K562 (cell line): ENCODE measurements at regions not wholly inside any gene's neighbourhood (a gene's known extent, or its start where the extent isn't known, plus 50 kb on each side); places are given as distances from the start of the nearest gene placed in this dataset.

Source experiments
- ATAC-seq: fragments of 200-7000 bp; cut with Tn5 transposase; 3 replicates; pipeline ENCODE4 v1.9.1; 2020; ENCODE audit warnings: moderate library complexity
- BruUV-seq: library from RNA; stranded (reverse); fragments of 400-500 nt; replicated peaks from 2 replicates; lab custom pipeline; 2021; lab: Mats Ljungman, UMichigan
- CTCF ChIA-PET: fragments of 300-600 bp; formaldehyde crosslinking; extraction: SDS; loops from one replicate; lab custom pipeline; 2021; ENCODE audit warnings: low intra/inter-chr PET ratio; lab: Yijun Ruan, JAX
- POLR2A ChIA-PET: fragments of 300-600, 350-650 bp; sonication (Branson Sonifier 250); formaldehyde crosslinking; extraction: SDS; loops from one replicate; lab custom pipeline; 2021; ENCODE audit warnings: antibody characterized with exemption, inconsistent platforms; lab: Yijun Ruan, JAX
- DNase-seq, 4 experiments: peaks; one replicate each; pipeline versions ENCODE4 v3.0.0 to v3.0.0-alpha.2; 2011 to 2018; ENCODE audit warnings: low spot score in 3 of 4, mixed read lengths in 3 of 4; ENCODE audit errors: extremely low read depth in 1 of 4
- FAIRE-seq: peaks from 2 replicates; lab custom pipeline; 2011; peaks lifted over from hg19 to GRCh38; lab: Jason Lieb, UNC
- H2AFZ ChIP-seq: 2 replicates; pipeline ENCODE4 v1.6.0; 2011; ENCODE audit warnings: low read depth, low read length, control low read depth, inconsistent platforms
- H3K27ac ChIP-seq: fragments of 200-600 bp; 3 replicates; pipeline ENCODE4 v1.8.0; 2011; ENCODE audit warnings: low read depth, mild to moderate bottlenecking, control low read depth, inconsistent platforms, low read length, moderate library complexity, mixed read lengths; ENCODE audit errors: extremely low read depth
- H3K27me3 ChIP-seq, 2 experiments: fragments of 300-600 bp in 1 of 2; 2 replicates in 1 of 2; 3 replicates in 1 of 2; pipeline versions ENCODE4 v1.6.0 to v1.8.0; 2011; ENCODE audit warnings: inconsistent platforms in 2 of 2, low read length in 2 of 2, mild to moderate bottlenecking in 1 of 2, mixed read lengths in 1 of 2, moderate library complexity in 1 of 2; ENCODE audit not compliant: control insufficient read depth in 2 of 2, insufficient read depth in 2 of 2
- H3K36me3 ChIP-seq: fragments of 300-600 bp; 3 replicates; pipeline ENCODE4 v1.8.0; 2011; ENCODE audit warnings: mild to moderate bottlenecking, low read length, inconsistent platforms; ENCODE audit not compliant: control insufficient read depth, insufficient read depth
- H3K4me1 ChIP-seq, 2 experiments: fragments of 200-600 bp in 1 of 2; replicated peaks in 1 of 2; 2 replicates in 1 of 2; 3 replicates in 1 of 2; pipeline versions ENCODE4 v1.5.1 to v1.8.0; 2011; ENCODE audit warnings: inconsistent platforms in 2 of 2, low read length in 2 of 2, mild to moderate bottlenecking in 1 of 2, mixed read lengths in 1 of 2, moderate library complexity in 1 of 2; ENCODE audit not compliant: control insufficient read depth in 2 of 2, insufficient read depth in 2 of 2
- H3K4me2 ChIP-seq: 2 replicates; pipeline ENCODE4 v1.6.1; 2011; ENCODE audit warnings: low read length, control low read depth, inconsistent platforms, mixed read lengths; ENCODE audit not compliant: insufficient read depth
- H3K4me3 ChIP-seq: fragments of 200-600 bp; sonication (generic), shearing (Covaris generic); 2 replicates; pipeline ENCODE4 v1.5.1; 2016; ENCODE audit warnings: control low read depth, inconsistent platforms
- H3K79me2 ChIP-seq: fragments of 200-600 bp; 3 replicates; pipeline ENCODE4 v1.8.0; 2011; ENCODE audit warnings: low read length, inconsistent platforms; ENCODE audit not compliant: control insufficient read depth, insufficient read depth
- H3K9ac ChIP-seq, 2 experiments: 2 replicates each; pipeline versions ENCODE4 v1.6.0 to v1.6.1; 2011; ENCODE audit warnings: low read depth in 2 of 2, low read length in 2 of 2, control low read depth in 1 of 2, inconsistent platforms in 1 of 2, mild to moderate bottlenecking in 1 of 2, mixed read lengths in 1 of 2; ENCODE audit not compliant: insufficient read depth in 1 of 2
- H3K9me1 ChIP-seq: one replicate; pipeline ENCODE4 v1.6.0; 2011; ENCODE audit warnings: inconsistent platforms, mild to moderate bottlenecking, low read length, moderate library complexity; ENCODE audit not compliant: control insufficient read depth, insufficient read depth
- H3K9me3 ChIP-seq: replicated peaks from 2 replicates; pipeline ENCODE4 v1.5.1; 2011; ENCODE audit warnings: low read depth, low read length, inconsistent platforms; ENCODE audit not compliant: control insufficient read depth, insufficient read depth
- H4K20me1 ChIP-seq: replicated peaks from 2 replicates; pipeline ENCODE4 v1.6.1; 2011; ENCODE audit warnings: low read length, inconsistent platforms, mixed read lengths; ENCODE audit not compliant: control insufficient read depth, insufficient read depth
- CCAR2 ChIP-seq: fragments of 200-400 bp; formaldehyde crosslinking; IDR thresholded peaks from 2 replicates; pipeline ENCODE4 v1.6.1; 2017; ENCODE audit warnings: mild to moderate bottlenecking, low read depth, low read length
- FOXA3 ChIP-seq, 2 experiments: fragments of 450-650 bp in 1 of 2; sonication (generic) in 1 of 2; formaldehyde crosslinking; IDR thresholded peaks in 1 of 2; conservative IDR thresholded peaks in 1 of 2; 2 replicates each; pipeline versions ENCODE4 v1.4.0 to v1.8.0; 2020 to 2022; ENCODE audit warnings: mild to moderate bottlenecking in 2 of 2, missing genetic modification reagents in 1 of 2
- KLF13 ChIP-seq: fragments of 450-650 bp; IDR thresholded peaks from 2 replicates; pipeline ENCODE4 v1.6.1; 2016; ENCODE audit warnings: missing genetic modification characterization, low read depth, mild to moderate bottlenecking, missing compliant biosample characterization, moderate library complexity, borderline replicate concordance
- MAZ ChIP-seq, 2 experiments: fragments of 450-650 bp in 1 of 2; sonication (generic) in 1 of 2; formaldehyde crosslinking; IDR thresholded peaks in 1 of 2; conservative IDR thresholded peaks in 1 of 2; 2 replicates each; pipeline versions ENCODE4 v1.4.0 to v1.5.0; 2020; ENCODE audit warnings: mild to moderate bottlenecking in 1 of 2, missing genetic modification reagents in 1 of 2
- NFE2 ChIP-seq: IDR thresholded peaks from 2 replicates; pipeline ENCODE4 v1.6.1; 2014; ENCODE audit warnings: antibody characterized with exemption, low read depth
- PHF20 ChIP-seq: fragments of 450-650 bp; IDR thresholded peaks from 2 replicates; pipeline ENCODE4 v1.6.1; 2018; ENCODE audit not compliant: partially characterized antibody
- PPARD ChIP-seq: fragments of 250-450 bp; sonication (Bioruptor Pico); IDR thresholded peaks from 2 replicates; pipeline ENCODE4 v1.8.0; 2022; ENCODE audit warnings: inconsistent platforms, mild to moderate bottlenecking, moderate library complexity
- PTRF ChIP-seq: fragments of 450-650 bp; IDR thresholded peaks from 2 replicates; pipeline ENCODE4 v1.6.1; 2016; ENCODE audit warnings: mild to moderate bottlenecking, missing genetic modification characterization, missing compliant biosample characterization
- SRSF1 ChIP-seq: fragments of 200-400 bp; formaldehyde crosslinking; IDR thresholded peaks from 2 replicates; pipeline ENCODE4 v1.6.1; 2017; ENCODE audit warnings: mild to moderate bottlenecking, low read depth, low read length, moderate library complexity
- ZBTB17 ChIP-seq: fragments of 450-650 bp; formaldehyde crosslinking; IDR thresholded peaks from 2 replicates; pipeline ENCODE4 v1.4.0; 2020; ENCODE audit warnings: mild to moderate bottlenecking
- ZNF124 ChIP-seq: sonication (generic); formaldehyde crosslinking; IDR thresholded peaks from 2 replicates; pipeline ENCODE4 v1.8.1; 2022; ENCODE audit warnings: missing genetic modification reagents
- WGBS: fragments of 100-300 bp; shearing (Covaris generic); methylation state at CpG from one replicate; pipeline ENCODE4 v1.1.6; 2016; ENCODE audit warnings: low coverage, mixed read lengths; ENCODE audit not compliant: insufficient coverage; ENCODE audit errors: missing lambda C conversion rate; 5-methylcytosine and 5-hydroxymethylcytosine counted together
- in situ Hi-C: fragments of 300-500 bp; cut with MboI; formaldehyde crosslinking; loops from 4 replicates; pipeline ENCODE4 v1.15.0; 2018; ENCODE audit warnings: inconsistent platforms, mixed read lengths
- intact Hi-C: fragments of 100-400 bp; cut with micrococcal nuclease; formaldehyde crosslinking; loops from 2 replicates; pipeline ENCODE4 v1.14.2; 2022
- TF ChIP-seq, protein P1 (sequence below): fragments of 450-650 bp; formaldehyde crosslinking; conservative IDR thresholded peaks from 2 replicates; pipeline ENCODE4 v1.4.0; 2022; ENCODE audit warnings: mild to moderate bottlenecking, missing genetic modification characterization
- TF ChIP-seq, protein P2 (sequence below), 2 experiments: fragments of 450-650 bp in 1 of 2; sonication (generic) in 1 of 2; formaldehyde crosslinking in 1 of 2; IDR thresholded peaks in 1 of 2; conservative IDR thresholded peaks in 1 of 2; 2 replicates each; pipeline versions ENCODE4 v1.6.1 to v1.8.1; 2016 to 2023; ENCODE audit warnings: mild to moderate bottlenecking in 2 of 2, moderate library complexity in 2 of 2, inconsistent platforms in 1 of 2, missing genetic modification reagents in 1 of 2
- TF ChIP-seq, protein P3 (sequence below): IDR thresholded peaks from 3 replicates; pipeline ENCODE4 v1.6.1; 2011; ENCODE audit warnings: borderline replicate concordance, mild to moderate bottlenecking, moderate library complexity; ENCODE audit not compliant: insufficient read length; ENCODE audit errors: extremely low read depth

DNA sequence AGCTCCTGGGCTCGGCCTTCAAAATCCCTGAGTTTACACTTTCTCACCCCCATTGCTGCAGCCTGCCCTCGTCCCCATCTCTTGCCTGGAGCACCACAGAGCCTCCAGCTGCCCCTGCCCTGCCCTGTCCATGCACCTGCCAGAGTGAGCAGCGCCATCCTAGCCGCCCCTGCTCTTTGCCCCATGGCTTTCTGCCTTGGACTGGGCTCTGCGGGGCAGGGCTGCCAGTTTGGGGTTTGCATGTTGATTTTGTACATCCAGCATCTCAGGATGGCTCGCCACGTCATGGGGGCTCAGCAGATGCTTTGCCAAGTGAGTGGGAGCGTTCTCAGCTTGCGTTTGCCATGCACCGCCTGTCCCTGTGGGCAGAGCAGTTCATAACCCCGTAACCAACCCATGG, 67.1 kb upstream of the HGFAC start:
- peaks cover 28% of the 10 kb centered on the region for H4K20me1 ChIP-seq
- H3K4me2 ChIP-seq, result no peak overlapping the region
- H3K9ac ChIP-seq, result no peak overlapping the region; a peak in 1 of 4 replicates
- H3K4me3 ChIP-seq, result no peak overlapping the region
- peaks cover 28 to 50% of the 10 kb centered on the region in 2 experiments; a peak in 4 of 5 replicates for H3K27me3 ChIP-seq
- FAIRE-seq, result no peak
- no peaks in the 10 kb centered on the region for H3K36me3 ChIP-seq
- intact Hi-C loops, result no loop called here
- no TSS peak for BruUV-seq
- no peaks in the 10 kb centered on the region for H3K9me3 ChIP-seq
- no peak overlapping the region for H3K27ac ChIP-seq
- H2AFZ ChIP-seq, result no peak overlapping the region
- in situ Hi-C loops, result no loop called here
- H3K9me1 ChIP-seq, result no peaks in the 10 kb centered on the region
- DNase-seq, result no peak
- CTCF ChIA-PET, result no interaction called here
- H3K79me2 ChIP-seq, result no peaks in the 10 kb centered on the region
- no peak for ATAC-seq
- H3K4me1 ChIP-seq, result peaks cover 0 to 22% of the 10 kb centered on the region in 2 experiments; a peak in 2 of 5 replicates
- WGBS, result 11% methylated on average over 11 of the region's 11 CpGs
- POLR2A ChIA-PET, result interaction anchor here (0.7 to 1.4 kb wide), 2 partner anchors 10 to 1026 kb away, joined by 3 to 4 read pairs; no protein-coding TSS in a partner anchor
- no peak for TF ChIP-seq MAZ (CRISPR knock-in tag; conservative IDR thresholded peaks at IDR 0.05 in 1 of 2, IDR thresholded peaks at IDR 0.05 in 1 of 2)
- no peak for TF ChIP-seq PTRF (tag)
- TF ChIP-seq NFE2, result no peak
- no peak for TF ChIP-seq ZNF124 (CRISPR knock-in tag)
- TF ChIP-seq SRSF1, result no peak
- TF ChIP-seq FOXA3 (CRISPR knock-in tag; conservative IDR thresholded peaks at IDR 0.05 in 1 of 2, IDR thresholded peaks at IDR 0.05 in 1 of 2), result no peak
- TF ChIP-seq, protein P1, sequence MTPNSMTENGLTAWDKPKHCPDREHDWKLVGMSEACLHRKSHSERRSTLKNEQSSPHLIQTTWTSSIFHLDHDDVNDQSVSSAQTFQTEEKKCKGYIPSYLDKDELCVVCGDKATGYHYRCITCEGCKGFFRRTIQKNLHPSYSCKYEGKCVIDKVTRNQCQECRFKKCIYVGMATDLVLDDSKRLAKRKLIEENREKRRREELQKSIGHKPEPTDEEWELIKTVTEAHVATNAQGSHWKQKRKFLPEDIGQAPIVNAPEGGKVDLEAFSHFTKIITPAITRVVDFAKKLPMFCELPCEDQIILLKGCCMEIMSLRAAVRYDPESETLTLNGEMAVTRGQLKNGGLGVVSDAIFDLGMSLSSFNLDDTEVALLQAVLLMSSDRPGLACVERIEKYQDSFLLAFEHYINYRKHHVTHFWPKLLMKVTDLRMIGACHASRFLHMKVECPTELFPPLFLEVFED (CRISPR knock-in tag), result no peak
- TF ChIP-seq CCAR2, result no peak
- TF ChIP-seq, protein P2, sequence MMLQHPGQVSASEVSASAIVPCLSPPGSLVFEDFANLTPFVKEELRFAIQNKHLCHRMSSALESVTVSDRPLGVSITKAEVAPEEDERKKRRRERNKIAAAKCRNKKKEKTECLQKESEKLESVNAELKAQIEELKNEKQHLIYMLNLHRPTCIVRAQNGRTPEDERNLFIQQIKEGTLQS (IDR thresholded peaks at IDR 0.05), result no peak
- TF ChIP-seq, protein P2 (CRISPR knock-in tag; conservative IDR thresholded peaks at IDR 0.05), result no peak
- TF ChIP-seq PHF20, result no peak
- no peak for TF ChIP-seq ZBTB17 (CRISPR knock-in tag)
- no peak for TF ChIP-seq PPARD (CRISPR knock-in tag)
- TF ChIP-seq KLF13 (tag), result no peak
- TF ChIP-seq, protein P3, sequence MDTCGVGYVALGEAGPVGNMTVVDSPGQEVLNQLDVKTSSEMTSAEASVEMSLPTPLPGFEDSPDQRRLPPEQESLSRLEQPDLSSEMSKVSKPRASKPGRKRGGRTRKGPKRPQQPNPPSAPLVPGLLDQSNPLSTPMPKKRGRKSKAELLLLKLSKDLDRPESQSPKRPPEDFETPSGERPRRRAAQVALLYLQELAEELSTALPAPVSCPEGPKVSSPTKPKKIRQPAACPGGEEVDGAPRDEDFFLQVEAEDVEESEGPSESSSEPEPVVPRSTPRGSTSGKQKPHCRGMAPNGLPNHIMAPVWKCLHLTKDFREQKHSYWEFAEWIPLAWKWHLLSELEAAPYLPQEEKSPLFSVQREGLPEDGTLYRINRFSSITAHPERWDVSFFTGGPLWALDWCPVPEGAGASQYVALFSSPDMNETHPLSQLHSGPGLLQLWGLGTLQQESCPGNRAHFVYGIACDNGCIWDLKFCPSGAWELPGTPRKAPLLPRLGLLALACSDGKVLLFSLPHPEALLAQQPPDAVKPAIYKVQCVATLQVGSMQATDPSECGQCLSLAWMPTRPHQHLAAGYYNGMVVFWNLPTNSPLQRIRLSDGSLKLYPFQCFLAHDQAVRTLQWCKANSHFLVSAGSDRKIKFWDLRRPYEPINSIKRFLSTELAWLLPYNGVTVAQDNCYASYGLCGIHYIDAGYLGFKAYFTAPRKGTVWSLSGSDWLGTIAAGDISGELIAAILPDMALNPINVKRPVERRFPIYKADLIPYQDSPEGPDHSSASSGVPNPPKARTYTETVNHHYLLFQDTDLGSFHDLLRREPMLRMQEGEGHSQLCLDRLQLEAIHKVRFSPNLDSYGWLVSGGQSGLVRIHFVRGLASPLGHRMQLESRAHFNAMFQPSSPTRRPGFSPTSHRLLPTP, result no peak
